Loucy (cell line): ENCODE measurements at regions not wholly inside any gene's neighbourhood (a gene's known extent, or its start where the extent isn't known, plus 50 kb on each side); places are given as distances from the start of the nearest gene placed in this dataset.

Experiments
- EZH2phosphoT487 ChIP-seq: fragments of 200-600 bp; IDR thresholded peaks from 2 replicates; pipeline ENCODE4 v1.6.1; 2018; ENCODE audit warnings: antibody characterized with exemption, mild to moderate bottlenecking, moderate library complexity, borderline replicate concordance
- TF ChIP-seq, protein P1 (sequence below): fragments of 200-600 bp; sonication (generic); conservative IDR thresholded peaks from 2 replicates; pipeline ENCODE4 v1.5.1; 2014; ENCODE audit warnings: mild to moderate bottlenecking, antibody characterized with exemption, low read length

DNA sequence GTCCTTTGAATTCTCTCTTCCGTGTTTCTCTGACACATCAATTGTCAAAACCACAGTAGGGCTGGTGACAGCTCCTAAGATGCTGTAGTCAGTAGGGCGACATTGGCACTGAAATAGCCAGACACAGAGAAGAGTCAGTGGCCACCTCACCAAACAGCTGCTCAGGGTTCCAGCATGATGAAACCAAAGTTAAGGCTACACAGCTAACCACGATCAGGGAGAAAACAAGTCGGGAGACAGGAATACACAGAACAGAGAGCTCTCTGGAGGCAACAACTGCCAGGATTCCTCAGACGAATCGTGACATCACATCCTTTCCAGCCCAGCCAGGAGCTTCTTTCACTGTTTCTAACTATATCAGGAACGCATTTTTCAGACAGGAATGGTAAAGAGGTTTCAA, 922.2 kb downstream of the SORCS1 start:
- TF ChIP-seq, protein P1, sequence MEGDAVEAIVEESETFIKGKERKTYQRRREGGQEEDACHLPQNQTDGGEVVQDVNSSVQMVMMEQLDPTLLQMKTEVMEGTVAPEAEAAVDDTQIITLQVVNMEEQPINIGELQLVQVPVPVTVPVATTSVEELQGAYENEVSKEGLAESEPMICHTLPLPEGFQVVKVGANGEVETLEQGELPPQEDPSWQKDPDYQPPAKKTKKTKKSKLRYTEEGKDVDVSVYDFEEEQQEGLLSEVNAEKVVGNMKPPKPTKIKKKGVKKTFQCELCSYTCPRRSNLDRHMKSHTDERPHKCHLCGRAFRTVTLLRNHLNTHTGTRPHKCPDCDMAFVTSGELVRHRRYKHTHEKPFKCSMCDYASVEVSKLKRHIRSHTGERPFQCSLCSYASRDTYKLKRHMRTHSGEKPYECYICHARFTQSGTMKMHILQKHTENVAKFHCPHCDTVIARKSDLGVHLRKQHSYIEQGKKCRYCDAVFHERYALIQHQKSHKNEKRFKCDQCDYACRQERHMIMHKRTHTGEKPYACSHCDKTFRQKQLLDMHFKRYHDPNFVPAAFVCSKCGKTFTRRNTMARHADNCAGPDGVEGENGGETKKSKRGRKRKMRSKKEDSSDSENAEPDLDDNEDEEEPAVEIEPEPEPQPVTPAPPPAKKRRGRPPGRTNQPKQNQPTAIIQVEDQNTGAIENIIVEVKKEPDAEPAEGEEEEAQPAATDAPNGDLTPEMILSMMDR, result no peak
- TF ChIP-seq EZH2phosphoT487, result no peak
